HG02885 (cell line): ENCODE measurements at regions not wholly inside any gene's neighbourhood (a gene's known extent, or its start where the extent isn't known, plus 50 kb on each side); places are given as distances from the start of the nearest gene placed in this dataset.

Source experiments
- ATAC-seq: cut with Tn5 transposase; IDR thresholded peaks from one replicate; pipeline ENCODE4 v1.9.1; 2021; ENCODE audit warnings: mild to moderate bottlenecking; ENCODE audit not compliant: unreplicated experiment, poor library complexity

DNA sequence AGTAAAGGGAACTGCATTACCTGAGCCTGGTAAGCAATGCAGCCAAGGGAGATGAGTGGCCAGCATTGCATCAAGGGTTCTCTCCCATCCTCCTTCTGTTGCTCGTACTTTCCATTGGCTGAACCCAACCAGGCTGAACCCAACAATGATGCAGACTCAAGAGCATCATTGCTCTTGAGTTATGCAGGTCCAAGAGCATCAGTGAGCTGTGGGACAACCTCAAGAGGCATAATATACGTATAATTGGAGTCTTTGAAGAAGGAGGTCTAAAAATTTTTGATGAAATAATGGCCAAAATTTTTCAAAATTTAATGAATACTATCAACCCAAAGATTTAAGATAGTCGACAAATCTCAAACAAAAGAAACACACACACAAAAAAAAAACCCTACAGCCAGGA lies 213.0 kb downstream of the RNF152 start:
- ATAC-seq: no peak

DNA sequence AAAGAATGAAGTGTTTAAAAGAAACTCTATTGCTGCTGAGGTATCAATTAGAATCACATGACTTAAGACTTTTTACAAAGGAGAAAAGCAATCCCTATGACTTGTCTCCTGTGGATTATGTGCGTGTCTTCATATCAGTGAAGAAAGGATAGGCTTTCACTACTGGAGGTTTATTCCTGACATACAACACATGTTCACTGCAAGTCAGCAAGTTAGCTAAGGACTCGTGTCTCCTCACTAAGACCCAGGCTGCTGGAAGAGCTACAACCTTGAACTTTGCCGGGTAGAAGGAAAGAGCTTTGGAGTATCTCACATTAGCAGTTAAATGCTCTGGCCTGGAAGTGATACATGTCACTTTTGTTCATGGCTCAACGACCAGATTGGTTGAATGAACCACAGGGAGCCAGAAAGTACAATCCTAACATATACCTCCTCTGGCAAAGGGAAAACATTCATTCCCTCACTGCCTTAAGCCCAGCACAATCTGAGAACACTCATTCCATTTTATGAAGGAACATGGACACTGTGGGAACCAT lies 215.3 kb downstream of the RNF152 start:
- ATAC-seq: no peak

DNA sequence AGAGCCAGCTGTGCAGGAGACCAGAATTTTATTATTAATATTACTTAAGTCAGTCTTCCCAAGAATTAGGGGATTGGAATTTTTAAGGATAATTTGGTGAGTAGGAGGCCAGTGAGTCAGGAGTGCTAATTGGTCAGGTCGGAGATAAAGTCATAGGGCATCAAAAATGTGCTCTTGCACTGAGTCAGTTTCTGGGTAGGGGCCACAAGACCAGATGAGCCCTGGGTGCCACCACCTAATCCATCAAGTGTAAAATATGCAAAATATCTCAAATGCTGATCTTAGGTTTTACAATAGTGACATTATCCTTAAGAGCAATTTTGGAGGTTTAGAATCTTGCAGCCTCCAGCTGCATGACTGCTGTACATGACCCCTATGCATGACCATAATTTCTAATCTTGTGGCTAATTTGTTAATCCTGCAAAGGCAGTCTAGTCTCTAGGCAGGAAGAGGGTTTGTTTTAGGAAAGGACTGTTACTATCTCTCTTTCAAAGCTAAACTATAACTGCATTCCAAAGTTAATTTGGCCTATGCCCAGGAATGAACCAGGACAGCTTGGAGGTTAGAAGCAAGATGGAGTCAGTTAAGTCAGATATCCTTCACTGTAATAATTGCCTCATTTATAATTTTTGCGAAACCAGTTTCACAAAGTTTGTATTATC lies 215.9 kb downstream of the RNF152 start:
- no peak for ATAC-seq

DNA sequence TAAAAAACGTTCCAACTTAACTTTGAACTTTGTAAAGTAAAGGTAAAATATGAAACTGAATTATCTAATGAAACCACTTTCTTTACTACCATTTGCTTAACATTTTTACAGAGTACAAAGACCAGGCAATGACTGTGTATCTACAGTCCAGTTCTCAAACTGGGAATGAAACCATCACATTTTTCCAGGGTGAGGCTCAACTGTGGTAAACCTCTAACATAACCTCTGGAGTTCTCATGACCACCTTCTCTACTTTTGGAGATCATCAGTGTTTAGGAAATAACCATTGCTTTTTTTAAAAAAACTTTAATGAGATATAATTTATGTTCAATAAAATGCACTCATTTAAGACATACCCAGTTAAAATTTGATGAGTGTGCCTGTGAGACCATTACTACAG lies 223.5 kb downstream of the RNF152 start:
- ATAC-seq: no peak

DNA sequence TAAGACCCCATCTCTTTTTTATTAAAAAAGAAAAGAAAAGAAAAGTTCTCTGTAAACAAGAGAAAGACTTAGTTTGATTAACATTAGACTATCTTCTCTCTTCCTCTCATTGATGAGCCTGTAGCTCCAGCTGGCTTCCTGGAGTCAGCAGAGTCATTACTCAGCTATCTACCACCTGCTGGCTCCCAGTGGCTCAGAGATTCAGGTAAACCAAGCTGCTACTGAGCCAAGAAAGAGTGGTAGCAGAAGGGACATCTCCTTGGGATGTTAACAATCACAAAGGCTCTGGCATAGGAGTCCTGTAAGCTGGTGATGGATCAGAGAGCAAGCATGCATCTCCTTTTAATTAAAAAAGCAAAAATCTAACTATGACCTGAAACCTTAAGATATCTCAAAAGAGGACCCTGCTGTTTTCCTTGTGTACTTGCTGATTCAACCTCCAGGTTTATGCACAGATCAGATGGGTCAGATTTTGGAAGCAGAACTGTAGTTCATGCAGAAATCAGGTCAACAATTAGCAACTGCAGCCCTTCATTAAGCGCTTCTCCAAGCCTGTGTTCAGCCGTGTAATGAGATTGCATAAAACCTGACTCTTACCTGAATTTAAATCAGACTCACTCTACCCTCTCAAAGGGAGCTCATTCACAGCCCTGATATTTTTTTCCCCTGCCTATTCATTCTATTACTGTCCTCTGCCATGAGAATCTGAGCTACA lies 225.8 kb downstream of the RNF152 start:
- ATAC-seq: no peak

DNA sequence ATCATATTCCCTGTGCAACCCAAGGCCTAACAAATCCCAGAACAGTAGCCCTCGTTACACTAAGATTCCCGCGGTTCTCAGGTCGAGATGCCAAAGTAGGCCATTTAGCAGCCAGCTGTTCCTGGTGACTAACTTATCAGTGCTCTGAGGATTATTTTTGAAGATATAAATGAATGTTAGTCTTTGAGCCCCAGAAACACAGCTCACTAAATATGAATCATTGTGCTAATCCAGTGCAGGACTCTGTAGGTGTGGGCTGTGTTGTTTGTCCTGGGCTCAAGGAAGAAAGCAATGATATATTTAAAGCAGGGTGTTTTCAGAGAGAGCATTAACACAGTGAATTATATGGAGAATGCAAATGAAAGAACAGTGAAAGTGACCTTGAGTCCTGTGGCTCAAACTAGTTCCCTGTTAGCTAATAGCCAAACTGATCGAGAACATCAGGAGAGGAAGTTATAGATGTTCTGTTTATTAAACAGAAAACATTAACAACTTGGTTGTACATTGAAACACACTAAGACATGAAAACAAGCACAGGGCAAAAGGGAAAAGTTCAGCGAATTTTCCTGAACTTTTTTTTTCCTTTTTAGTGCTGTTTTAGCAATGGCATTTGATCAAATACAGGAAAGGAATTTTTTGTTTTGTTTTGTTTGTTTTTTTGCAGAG lies 228.3 kb downstream of the RNF152 start:
- no peak for ATAC-seq

DNA sequence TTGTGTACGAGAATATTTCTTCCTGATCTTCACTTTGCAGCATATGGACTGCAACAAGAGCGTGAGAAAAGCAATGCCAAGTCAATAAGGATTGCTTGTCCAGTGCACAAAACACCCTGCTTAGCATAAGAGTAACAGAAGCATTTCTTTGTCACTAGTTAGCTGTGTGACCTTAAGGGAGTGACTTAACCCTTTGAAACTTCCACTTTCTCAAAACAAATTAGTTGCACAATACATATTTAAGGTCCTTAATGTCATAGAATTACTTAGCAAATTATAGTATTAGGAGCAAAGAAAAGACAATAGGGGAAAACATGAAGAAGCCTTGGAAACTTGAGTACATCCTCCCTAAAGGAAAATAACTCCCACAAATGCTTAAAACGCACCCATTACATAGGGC lies 230.1 kb downstream of the RNF152 start:
- no peak for ATAC-seq

DNA sequence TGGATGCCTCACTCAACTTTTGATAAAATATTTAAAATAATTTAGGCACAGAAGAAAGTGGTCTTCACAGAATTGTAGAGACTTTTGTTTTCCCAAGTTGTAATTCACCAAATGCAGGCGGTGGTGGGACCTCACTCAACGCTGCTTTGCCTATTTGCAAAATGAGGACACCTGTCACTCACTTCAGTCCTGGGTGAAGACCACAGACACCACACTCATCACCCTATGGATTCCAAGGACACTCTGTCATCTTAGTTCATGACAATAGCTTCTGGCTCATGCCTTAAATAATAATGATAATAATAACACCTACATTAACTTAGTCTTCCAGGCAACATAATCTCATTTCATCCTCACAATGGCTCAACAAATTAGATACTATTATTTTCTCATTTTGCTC lies 234.4 kb downstream of the RNF152 start:
- no peak for ATAC-seq

DNA sequence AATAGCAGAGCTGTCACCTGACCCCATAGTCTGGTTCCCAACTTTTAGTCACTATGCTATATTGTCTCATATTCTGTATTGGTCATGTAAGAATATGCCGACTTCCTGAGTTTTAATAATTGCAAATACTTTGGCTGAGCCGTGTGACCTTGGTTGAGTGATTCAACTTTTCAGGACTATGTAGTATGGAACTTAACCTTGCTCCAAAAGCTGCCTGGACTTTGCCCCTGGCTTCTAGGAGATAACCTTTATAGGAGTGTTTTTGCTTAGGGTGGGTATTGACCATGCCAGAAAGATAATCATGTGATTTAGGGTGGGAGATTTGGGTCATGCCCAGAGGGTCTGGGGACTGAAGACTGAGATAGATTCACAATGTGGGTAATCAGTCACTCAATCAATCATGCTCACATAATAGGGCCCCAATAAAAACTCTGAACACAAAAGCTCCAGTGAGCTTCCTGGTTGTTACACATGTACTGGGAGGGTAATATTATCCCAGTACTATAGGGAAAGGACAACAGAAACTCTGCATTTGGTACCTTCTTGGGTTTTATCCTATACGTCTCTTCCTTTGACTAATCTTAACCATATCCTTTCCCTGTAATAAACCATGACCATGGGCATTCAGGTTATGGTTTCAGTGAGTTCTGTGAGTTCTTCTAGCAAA lies 235.6 kb downstream of the RNF152 start:
- no peak for ATAC-seq

DNA sequence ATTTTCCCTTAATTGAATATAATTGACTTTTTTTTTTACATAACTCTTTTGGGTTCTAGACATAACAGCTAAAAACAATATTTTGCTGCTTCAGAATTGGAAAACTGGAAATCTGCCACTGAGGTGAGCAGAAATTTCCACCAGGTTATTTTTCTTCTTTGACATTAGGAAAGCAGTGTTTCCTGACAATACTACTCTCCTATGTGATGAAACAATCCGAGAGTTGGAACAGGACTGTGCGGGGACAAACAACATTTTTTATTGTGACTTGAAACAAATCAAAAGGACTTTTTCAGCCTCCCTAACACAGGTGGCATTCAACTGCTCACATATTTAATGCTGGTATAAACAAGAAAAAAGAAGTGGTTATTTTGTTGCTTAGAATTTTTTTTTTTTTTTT lies 237.2 kb downstream of the RNF152 start:
- no peak for ATAC-seq

DNA sequence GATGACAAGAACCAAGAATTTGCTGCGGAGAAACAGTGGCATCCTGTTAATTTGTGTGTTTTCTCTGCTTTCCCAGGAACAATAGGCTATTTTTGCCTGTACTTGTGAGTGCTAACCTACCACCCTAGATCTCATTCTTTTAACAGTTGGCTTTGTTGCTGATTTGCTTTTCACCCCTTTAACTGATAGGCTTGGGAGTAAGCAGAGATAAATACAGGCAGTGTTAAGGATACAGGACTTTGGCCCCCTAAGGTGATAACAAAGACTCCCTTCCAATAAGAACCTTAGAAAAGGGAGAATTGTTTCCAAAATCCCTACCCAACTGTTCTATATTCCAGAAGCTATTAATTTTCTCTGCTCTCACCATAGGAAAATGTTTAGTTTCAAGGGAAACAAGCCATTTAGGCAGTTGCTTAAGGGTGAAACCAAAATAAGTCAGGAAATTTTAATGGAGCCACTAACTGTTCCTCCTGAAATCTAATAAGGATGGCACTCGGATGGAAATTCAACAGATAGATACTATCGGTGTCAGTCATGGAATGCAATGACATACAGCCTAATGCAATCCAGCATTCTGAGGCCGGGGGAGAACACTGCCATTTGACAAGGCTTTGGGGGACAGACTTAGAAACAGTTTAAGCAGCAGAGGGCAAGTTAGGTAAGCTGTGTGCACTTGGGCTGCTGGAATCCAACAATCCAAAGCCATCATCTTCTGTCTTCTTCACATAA lies 238.8 kb downstream of the RNF152 start:
- no peak for ATAC-seq

DNA sequence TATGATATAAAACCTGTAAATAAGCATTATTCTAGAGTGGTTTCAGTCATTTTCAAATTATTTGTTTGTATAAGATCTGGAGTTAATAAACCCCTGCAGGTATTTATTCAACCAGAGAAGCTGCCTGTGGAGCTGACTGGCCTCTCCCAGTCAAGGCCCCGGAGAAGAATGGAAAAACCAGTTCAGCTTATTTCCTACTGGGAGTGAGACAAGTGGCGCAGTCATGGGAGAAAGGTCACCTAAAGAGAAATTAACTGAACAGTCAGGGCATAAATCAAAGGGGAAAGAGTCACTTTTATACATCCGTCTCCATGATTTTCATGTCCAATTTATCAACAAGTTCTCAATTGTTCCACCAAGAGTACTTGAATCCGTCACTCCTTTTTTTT lies 240.9 kb downstream of the RNF152 start:
- no peak for ATAC-seq

DNA sequence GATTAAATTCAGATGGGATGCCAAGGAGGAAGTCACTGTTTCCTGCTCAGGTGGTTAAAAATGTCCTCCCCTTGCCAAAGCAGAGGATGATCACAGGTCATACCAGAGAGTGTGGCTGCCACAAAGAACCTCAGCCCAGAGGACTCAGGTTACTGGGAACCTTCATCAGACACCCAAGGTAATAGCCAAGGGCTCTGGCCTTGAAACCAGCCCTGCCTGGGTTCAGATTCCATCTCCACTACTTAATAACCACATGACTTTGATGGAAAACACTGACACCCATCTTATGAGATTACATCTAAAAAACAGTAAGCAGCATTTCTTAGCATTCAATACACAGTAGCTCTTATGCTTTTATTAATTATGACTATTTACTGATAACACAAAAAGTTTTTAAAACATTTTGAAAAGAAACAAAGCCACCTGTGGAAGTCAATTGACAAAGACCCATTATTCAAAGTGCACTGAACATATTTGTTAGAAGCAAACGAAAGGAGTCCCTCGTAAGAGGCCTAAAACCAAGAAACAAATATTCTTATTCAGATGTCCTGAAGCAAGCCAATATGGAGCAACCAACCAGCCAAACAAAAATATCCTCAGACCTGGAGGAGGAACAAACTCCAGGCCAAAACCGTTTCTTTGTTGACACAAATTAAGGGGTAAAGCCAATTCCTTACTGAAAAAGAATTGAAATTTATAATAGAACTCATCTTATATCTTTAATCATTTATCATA lies 241.5 kb downstream of the RNF152 start:
- no peak for ATAC-seq

DNA sequence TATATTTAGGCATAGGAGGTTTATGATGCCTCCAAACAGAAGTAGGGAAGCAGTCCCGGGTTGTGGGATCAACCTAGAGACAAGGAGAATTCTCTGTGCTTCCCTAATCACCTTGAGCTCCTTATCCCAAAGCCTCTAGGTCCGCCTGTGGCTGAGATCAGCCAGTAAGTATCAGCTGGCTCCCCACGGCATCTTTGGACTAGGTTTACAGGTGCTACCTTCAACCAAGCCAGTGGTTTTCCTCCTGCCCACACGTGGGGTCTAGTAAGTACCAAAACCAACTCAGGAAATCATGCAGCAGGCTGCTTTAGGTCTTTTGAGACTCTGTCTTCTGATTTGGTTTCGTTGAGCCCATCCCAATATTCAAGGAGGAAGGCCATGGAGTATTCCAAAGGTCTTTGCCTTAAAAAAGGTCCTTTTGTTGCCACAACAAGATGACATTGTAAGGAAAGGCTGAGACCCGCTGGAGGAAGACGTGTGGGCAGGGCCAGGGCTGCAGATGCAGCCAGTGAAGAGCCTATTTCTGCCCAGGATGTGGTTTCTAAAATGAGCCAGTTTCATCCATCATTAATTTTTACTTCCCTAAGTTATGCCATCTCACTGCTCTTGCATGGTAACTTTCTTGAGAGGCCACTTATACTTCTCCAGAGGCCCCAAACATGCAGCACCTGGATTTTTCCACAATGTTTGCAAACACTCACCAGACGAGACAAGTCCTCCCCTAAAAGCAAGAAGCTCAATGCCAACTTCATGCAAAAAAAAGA lies 248.7 kb downstream of the RNF152 start:
- ATAC-seq: no peak

DNA sequence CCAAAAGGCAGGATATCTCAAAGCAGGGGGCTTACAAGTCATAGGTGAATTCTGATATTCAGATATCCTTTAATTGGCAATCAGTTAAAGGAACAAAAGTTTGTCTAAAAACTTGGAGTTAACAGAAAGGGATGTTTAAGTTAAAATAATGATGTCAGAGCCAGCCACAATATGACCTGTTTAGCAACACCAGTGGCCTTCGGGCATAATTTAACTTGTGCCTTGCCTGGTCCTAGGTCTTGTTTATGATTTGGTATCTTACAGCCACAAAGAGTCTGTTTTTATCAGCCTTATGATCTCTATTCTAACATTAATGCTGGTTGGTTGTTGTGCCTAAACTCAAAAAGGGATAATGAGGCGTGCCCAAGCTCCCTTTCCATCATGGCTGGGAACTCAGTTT lies 252.9 kb downstream of the RNF152 start:
- no peak for ATAC-seq

DNA sequence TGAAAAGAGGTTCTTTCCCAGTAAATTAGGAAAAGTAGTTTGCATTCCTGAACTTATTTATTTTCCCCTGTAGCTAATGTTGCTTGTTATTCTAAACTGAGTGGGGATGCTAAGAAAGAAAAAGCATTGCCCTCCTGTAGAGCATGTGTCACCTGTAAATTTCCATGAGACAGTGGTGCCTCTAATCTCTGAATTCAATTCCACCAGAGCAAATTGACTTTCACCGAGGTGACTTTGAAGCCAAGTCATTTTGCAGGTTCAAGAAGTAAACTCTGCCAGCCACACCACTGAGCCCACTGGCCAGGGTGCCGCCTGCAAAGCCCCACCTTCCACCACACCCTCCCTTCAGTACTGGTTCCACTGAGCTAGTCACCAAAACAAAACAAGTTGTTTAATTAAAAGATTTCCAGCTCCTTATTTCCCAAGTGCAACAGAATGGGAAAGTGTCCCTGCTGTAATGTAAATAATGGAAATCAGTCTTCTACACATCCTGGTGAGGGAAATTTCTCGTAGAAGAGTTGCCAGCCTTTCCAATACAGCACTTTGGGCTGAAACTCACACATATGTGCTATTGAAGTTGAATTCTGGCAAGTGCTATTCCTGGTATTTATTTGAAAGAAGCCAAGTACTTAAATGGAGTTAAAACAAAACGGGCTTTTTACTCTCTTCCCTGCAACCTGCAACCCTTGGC lies 254.8 kb downstream of the RNF152 start:
- no peak for ATAC-seq

DNA sequence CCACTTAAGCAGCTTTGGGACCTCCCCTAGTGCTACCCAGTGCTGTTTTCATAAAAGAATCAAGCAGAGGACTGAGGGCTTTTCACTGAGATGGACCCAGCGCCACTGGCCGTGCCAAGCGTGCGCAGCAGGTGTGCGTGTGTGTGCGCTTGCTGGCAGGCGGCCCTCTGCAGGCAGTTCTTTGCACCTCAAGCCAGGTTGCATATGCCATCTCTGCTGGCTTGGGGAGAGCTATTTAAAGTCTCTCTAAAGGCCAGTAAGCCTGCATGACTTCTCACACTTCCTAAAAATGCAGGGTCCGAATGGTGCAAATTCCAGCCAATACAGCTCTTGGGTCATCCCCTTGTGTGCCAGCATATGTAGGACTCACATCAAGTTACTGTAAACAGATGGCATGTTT lies 255.5 kb downstream of the RNF152 start:
- ATAC-seq: no peak

DNA sequence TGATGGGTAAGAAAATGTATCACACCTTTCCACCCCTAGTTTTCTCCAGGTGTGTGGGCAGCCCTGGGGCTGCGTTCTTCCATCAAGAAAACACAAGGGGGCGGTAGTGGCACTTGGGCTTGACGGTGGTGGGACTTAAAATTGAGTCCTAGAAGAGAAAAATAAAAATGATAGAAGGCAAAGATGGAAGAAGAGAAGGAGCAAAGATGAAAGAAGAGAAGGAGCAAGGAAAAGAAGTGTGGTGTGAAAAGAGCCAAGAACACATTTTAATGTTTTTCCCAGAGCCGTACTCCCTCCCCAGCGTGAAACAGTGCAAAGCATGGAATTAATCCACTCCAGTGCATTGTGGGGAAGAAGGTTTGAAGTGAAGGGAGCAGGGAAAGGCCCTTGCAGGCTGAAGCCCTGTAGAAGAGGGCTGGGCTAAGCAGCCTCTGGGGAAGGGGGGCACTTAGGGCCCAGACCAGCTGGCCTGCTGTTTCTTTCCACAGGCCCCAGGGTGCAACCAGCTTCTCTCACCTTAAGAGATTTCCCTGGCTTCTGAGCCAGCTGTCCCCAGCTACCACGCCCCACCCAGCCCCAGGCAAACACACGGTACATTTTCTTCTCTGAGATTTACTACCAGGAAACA lies 256.8 kb downstream of the RNF152 start:
- ATAC-seq: peak; percentile 82
